MCF 10A (cell line): ENCODE measurements at regions not wholly inside any gene's neighbourhood (a gene's known extent, or its start where the extent isn't known, plus 50 kb on each side); places are given as distances from the start of the nearest gene placed in this dataset.

Source experiments
- BruUV-seq: library from RNA; stranded (reverse); fragments of 400-500 nt; replicated peaks from 2 replicates; lab custom pipeline; 2021; lab: Mats Ljungman, UMichigan
- CTCF ChIA-PET: fragments of 300-600 bp; sonication (Branson Sonifier 250); formaldehyde crosslinking; extraction: SDS; loops from one replicate; lab custom pipeline; 2021; ENCODE audit warnings: antibody characterized with exemption, inconsistent platforms; lab: Yijun Ruan, JAX
- POLR2A ChIA-PET: fragments of 300-600, 350-650 bp; sonication (Branson Sonifier 250); formaldehyde crosslinking; extraction: SDS; loops from one replicate; lab custom pipeline; 2020; ENCODE audit warnings: antibody characterized with exemption, inconsistent platforms; lab: Yijun Ruan, JAX
- DNase-seq: peaks from one replicate; pipeline ENCODE4 v3.0.0-alpha.2; 2018; ENCODE audit not compliant: unreplicated experiment
- H3K27ac Mint-ChIP-seq: one replicate; pipeline ENCODE4 v1.8.0; 2022; ENCODE audit warnings: mild to moderate bottlenecking, low read depth, mixed read lengths; ENCODE audit not compliant: unreplicated experiment
- H3K27me3 Mint-ChIP-seq: one replicate; pipeline ENCODE4 v1.8.0; 2022; ENCODE audit warnings: mixed read lengths; ENCODE audit not compliant: insufficient read depth, unreplicated experiment
- H3K36me3 Mint-ChIP-seq: one replicate; pipeline ENCODE4 v1.8.0; 2022; ENCODE audit warnings: mild to moderate bottlenecking, moderate library complexity, mixed read lengths; ENCODE audit not compliant: insufficient read depth, unreplicated experiment
- H3K4me1 Mint-ChIP-seq: one replicate; pipeline ENCODE4 v1.8.0; 2022; ENCODE audit warnings: mixed read lengths; ENCODE audit not compliant: insufficient read depth, unreplicated experiment
- H3K4me3 Mint-ChIP-seq: one replicate; pipeline ENCODE4 v1.8.0; 2022; ENCODE audit warnings: mild to moderate bottlenecking, moderate library complexity, mixed read lengths; ENCODE audit not compliant: unreplicated experiment
- H3K9me3 Mint-ChIP-seq: one replicate; pipeline ENCODE4 v1.8.0; 2022; ENCODE audit warnings: mixed read lengths; ENCODE audit not compliant: unreplicated experiment
- intact Hi-C: fragments of 100-400 bp; cut with micrococcal nuclease; formaldehyde crosslinking; loops from 2 replicates; pipeline ENCODE4 v1.14.1; 2022
- TF ChIP-seq, protein P1 (sequence below): fragments of 200-600 bp; IDR thresholded peaks from one replicate; pipeline ENCODE4 v1.8.0; 2022; ENCODE audit warnings: antibody characterized with exemption, mild to moderate bottlenecking; ENCODE audit not compliant: unreplicated experiment

- BruUV-seq, result no TSS peak
- ChIA-PET POLR2A (no interaction called here), CTCF (no interaction called here)
- TF ChIP-seq, protein P1, sequence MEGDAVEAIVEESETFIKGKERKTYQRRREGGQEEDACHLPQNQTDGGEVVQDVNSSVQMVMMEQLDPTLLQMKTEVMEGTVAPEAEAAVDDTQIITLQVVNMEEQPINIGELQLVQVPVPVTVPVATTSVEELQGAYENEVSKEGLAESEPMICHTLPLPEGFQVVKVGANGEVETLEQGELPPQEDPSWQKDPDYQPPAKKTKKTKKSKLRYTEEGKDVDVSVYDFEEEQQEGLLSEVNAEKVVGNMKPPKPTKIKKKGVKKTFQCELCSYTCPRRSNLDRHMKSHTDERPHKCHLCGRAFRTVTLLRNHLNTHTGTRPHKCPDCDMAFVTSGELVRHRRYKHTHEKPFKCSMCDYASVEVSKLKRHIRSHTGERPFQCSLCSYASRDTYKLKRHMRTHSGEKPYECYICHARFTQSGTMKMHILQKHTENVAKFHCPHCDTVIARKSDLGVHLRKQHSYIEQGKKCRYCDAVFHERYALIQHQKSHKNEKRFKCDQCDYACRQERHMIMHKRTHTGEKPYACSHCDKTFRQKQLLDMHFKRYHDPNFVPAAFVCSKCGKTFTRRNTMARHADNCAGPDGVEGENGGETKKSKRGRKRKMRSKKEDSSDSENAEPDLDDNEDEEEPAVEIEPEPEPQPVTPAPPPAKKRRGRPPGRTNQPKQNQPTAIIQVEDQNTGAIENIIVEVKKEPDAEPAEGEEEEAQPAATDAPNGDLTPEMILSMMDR, result no peak
- no peak for DNase-seq
- no peaks in the 10 kb centered on the region for H3K36me3 Mint-ChIP-seq
- no peak overlapping the region for H3K4me3 Mint-ChIP-seq
- intact Hi-C loops, result no loop called here
- H3K9me3 Mint-ChIP-seq, result peaks cover 13% of the 10 kb centered on the region
- H3K4me1 Mint-ChIP-seq, result no peaks in the 10 kb centered on the region
- H3K27ac Mint-ChIP-seq, result no peak overlapping the region
- H3K27me3 Mint-ChIP-seq, result no peaks in the 10 kb centered on the region
These were observed 1334.6 kb downstream of the TBC1D22A start for GRCh38 chr22:48096851-48097665.

- Mint-ChIP-seq H3K27me3 (no peaks in the 10 kb centered on the region), H3K4me1 (no peaks in the 10 kb centered on the region), H3K4me3 (no peak overlapping the region), H3K9me3 (peaks cover 13% of the 10 kb centered on the region), H3K27ac (no peak overlapping the region), H3K36me3 (no peaks in the 10 kb centered on the region)
- intact Hi-C loops, result no loop called here
- DNase-seq, result no peak
- POLR2A ChIA-PET, result no interaction called here
- TF ChIP-seq, protein P1, result no peak
- no TSS peak for BruUV-seq
- CTCF ChIA-PET, result no interaction called here
These were observed 1334.0 kb downstream of the TBC1D22A start for GRCh38 chr22:48096411-48096810.

- intact Hi-C loops, result no loop called here
- no peaks in the 10 kb centered on the region for H3K36me3 Mint-ChIP-seq
- TF ChIP-seq, protein P1, result no peak
- DNase-seq, result no peak
- POLR2A ChIA-PET, result no interaction called here
- BruUV-seq, result no TSS peak
- no peak overlapping the region for H3K4me3 Mint-ChIP-seq
- peaks cover 7% of the 10 kb centered on the region for H3K9me3 Mint-ChIP-seq
- H3K27ac Mint-ChIP-seq, result no peak overlapping the region
- H3K27me3 Mint-ChIP-seq, result no peaks in the 10 kb centered on the region
- CTCF ChIA-PET, result interaction anchor here (0.6 to 0.7 kb wide), 2 partner anchors 37 to 79 kb away, joined by 3 read pairs; no protein-coding TSS in a partner anchor
- H3K4me1 Mint-ChIP-seq, result no peaks in the 10 kb centered on the region
These were observed 1331.5 kb downstream of the TBC1D22A start for GRCh38 chr22:48093981-48094380.

DNA sequence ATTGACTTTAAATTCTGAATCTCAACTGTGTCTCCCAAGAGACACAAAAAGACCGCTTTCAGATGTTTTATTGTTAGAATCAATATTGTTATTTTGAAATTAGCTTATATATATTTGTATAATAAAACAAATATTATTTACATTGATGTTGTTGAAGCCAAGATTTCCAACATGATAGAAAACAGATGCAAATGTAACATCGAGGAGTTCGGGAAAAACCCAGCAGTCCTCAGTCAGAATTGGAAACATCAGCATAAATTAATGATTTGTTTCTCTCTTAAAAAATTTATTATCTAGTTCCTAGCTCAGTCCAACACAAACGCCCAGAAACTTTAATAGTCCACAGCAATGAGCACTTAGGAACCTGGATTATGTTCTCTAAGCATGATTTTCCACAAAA lies 1330.4 kb downstream of the TBC1D22A start:
- H3K4me3 Mint-ChIP-seq, result no peak overlapping the region
- DNase-seq, result no peak
- H3K9me3 Mint-ChIP-seq, result peaks cover 7% of the 10 kb centered on the region
- no peaks in the 10 kb centered on the region for H3K36me3 Mint-ChIP-seq
- H3K27me3 Mint-ChIP-seq, result no peaks in the 10 kb centered on the region
- TF ChIP-seq, protein P1, result no peak
- BruUV-seq, result no TSS peak
- intact Hi-C loops, result no loop called here
- H3K27ac Mint-ChIP-seq, result no peak overlapping the region
- H3K4me1 Mint-ChIP-seq, result no peaks in the 10 kb centered on the region
- CTCF ChIA-PET, result no interaction called here
- POLR2A ChIA-PET, result no interaction called here
